GM04504 (cell line): ENCODE measurements at regions not wholly inside any gene's neighbourhood (a gene's known extent, or its start where the extent isn't known, plus 50 kb on each side); places are given as distances from the start of the nearest gene placed in this dataset.
"Not testable (repeated sequence)": the region's sequence is repeated elsewhere in the genome, so short reads cannot be mapped to it uniquely, and the experiment has no call there.

Experiments
- DNase-seq: peaks from one replicate; pipeline ENCODE4 v3.0.0-alpha.2; 2012; ENCODE audit warnings: low read depth

GRCh38 chr14:37787879-37788494 is 192.6 kb downstream of the TTC6 start:
- no peak for DNase-seq

GRCh38 chr14:37791384-37792036 is 196.1 kb downstream of the TTC6 start:
- no peak for DNase-seq

- no peak for DNase-seq
Observed at GRCh38 chr14:37792124-37792523, 196.7 kb downstream of the TTC6 start.

- no peak for DNase-seq
Observed at GRCh38 chr14:37796703-37797416, 201.4 kb downstream of the TTC6 start.

- no peak for DNase-seq
Observed at GRCh38 chr14:37797675-37798074, 202.2 kb downstream of the TTC6 start.

- DNase-seq = no peak
Observed at GRCh38 chr14:37807722-37808121, 212.3 kb downstream of the TTC6 start.

GRCh38 chr14:37810094-37810801 is 214.8 kb downstream of the TTC6 start:
- DNase-seq = no peak

GRCh38 chr14:37813732-37814131 is 218.3 kb downstream of the TTC6 start:
- no peak for DNase-seq

GRCh38 chr14:37816135-37816534 is 220.7 kb downstream of the TTC6 start:
- no peak for DNase-seq

- no peak for DNase-seq
Observed at GRCh38 chr14:37816743-37817295, 221.4 kb downstream of the TTC6 start.

- peak; percentile 26 for DNase-seq
Observed at GRCh38 chr14:37819155-37820015, 224.0 kb downstream of the TTC6 start.

GRCh38 chr14:37820810-37821209 is 225.4 kb downstream of the TTC6 start:
- not testable (repeated sequence) for DNase-seq

- DNase-seq = no peak
Observed at GRCh38 chr14:37824939-37825712, 229.7 kb downstream of the TTC6 start.

- no peak for DNase-seq
Observed at GRCh38 chr14:37826869-37827268, 231.4 kb downstream of the TTC6 start.

- DNase-seq = no peak
Observed at GRCh38 chr14:37830271-37830670, 234.8 kb downstream of the TTC6 start.

GRCh38 chr14:37834275-37834674 is 238.8 kb downstream of the TTC6 start:
- DNase-seq = no peak

- DNase-seq = not testable (repeated sequence)
Observed at GRCh38 chr14:37838778-37839177, 243.3 kb downstream of the TTC6 start.

GRCh38 chr14:37841039-37841438 is 245.6 kb downstream of the TTC6 start:
- DNase-seq = not testable (repeated sequence)

GRCh38 chr14:37842106-37842505 is 246.7 kb downstream of the TTC6 start:
- no peak for DNase-seq

GRCh38 chr14:37843954-37844607 is 248.7 kb downstream of the TTC6 start:
- DNase-seq = no peak
